ENCODE measurements at regions not wholly inside any gene's neighbourhood (a gene's known extent, or its start where the extent isn't known, plus 50 kb on each side); places are given as distances from the start of the nearest gene placed in this dataset.
"Not testable (repeated sequence)": the region's sequence is repeated elsewhere in the genome, so short reads cannot be mapped to it uniquely, and the experiment has no call there.

DNA sequence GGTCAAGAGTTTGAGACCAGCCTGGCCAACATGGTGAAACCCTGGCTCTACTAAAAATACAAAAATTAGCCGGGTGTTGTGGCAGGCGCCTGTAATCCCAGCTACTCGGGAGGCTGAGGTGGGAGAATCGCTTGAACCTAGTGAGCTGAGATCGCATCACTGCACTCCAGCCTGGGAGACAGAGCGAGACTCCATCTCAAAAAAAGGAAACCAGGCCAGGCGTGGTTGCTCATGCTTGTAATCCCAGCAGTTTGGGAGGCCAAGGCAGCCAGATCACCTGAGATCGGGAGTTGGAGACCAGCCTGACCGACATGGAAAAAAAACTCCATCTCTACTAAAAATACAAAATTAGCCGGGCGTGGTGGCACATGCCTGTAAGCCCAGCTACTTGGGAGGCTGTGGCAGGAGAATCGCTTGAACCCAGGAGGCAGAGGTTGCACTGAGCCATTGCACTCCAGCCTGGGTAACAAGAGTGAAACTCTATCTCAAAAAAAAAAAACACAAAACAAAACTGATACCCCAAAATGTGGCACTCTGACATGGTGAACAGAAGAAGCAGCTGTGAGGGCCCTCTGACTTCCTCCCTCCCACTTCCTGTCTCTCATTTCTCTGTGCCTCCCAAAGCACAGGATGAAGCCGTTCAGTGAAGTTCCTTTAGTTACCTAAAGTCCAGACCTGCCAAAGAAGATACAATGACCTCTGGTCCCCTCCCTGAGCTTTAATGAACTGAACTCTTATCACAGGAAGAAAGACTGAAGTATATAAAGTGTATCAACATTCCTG lies 93.2 kb upstream of the GRIN2A start:
- DNase-seq: not testable (repeated sequence)

DNA sequence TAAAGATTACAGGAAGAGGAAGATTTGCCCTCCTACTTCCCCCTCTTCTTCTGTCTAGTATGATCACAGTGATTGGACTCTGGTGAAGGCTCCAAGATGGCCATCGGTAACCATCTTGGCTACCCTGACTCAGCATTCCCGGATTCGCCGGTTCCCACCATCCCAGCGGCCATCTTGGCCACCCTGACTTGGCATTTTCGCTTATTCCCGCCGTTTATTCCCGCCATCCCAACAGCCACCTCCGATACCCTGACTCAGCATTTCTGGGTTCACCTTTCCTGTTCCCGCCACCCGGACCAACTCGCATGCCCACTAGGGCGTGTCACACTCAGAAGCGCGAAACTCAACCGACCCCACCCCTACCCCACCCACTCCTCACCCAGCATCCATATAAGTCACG lies 95.4 kb upstream of the GRIN2A start:
- DNase-seq: no peak

DNA sequence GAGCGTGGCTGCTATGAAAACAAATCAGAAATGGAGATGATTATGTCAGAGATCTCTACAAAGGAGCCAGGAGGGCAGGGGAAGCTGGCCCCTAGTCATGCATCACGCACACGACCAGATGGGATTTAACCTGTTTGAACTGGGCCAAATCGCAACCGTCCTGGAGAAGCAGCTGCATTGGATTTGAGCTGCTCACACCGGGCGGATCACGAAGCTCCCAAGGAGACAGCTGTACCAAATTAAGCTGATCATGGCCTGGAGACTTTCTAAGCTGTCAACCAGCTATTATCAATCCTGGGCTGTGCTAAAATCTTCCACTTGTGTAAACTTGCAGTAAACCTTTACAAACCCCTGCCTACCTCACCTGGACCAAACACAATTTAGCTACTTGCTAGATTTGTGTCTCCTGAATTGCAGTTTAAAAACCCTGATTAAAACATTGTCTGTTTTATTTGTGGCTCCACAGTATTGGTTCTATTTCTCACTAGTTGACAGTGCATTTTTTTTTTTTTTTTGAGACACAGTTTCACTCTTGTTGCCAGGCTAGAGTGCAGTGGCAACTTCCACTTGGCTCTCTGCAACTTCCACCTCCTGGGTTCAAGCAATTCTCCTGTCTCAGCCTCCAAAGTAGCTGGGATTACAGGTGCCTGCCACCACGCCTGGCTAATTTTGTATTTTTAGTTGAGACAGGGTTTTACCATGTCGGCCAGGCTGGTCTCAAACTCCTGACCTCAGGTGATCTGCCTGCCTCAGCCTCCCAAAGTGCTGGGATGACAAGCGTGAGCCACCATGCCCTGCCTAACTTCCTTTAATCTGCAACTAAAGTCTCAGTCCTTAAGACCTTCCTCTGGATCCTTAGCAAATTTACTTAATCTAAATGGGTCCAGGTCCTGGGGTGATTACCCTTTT lies 98.3 kb upstream of the GRIN2A start:
- DNase-seq: no peak

DNA sequence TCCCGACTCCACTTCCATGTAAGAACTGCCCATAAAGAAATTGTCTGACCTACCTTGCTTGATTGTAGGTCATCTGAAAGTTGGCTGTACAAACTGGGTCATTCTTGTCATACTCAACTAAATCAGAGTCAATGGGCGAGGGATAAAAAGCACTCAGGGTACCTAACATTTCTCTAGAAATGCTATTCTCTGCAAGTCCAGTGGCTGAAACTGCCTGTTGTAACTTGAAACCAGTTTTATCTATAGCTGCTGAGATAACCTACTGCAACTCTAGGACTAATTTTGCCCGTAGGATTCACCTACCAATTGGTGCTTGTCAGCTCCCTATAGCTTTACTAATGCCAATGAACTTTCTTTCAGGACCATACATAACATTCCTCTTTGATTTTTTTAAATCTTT lies 100.1 kb upstream of the GRIN2A start:
- DNase-seq: no peak

DNA sequence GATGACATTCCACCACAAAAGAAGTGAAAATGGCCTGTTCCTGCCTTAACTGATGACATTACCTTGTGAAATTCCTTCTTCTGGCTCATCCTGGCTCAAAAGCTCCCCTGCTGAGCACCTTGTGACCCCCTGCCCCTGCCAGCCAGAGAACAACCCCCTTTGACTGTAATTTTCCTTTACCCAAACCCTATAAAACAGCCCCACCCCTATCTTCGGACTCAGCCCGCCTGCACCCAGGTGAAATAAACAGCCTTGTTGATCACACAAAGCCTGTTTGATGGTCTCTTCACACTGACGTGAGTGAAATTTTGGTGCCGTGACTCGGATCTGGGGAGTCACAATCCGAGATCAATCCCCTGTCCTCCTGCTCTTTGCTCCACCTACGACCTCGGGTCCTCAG lies 101.0 kb upstream of the GRIN2A start:
- not testable (repeated sequence) for DNase-seq

DNA sequence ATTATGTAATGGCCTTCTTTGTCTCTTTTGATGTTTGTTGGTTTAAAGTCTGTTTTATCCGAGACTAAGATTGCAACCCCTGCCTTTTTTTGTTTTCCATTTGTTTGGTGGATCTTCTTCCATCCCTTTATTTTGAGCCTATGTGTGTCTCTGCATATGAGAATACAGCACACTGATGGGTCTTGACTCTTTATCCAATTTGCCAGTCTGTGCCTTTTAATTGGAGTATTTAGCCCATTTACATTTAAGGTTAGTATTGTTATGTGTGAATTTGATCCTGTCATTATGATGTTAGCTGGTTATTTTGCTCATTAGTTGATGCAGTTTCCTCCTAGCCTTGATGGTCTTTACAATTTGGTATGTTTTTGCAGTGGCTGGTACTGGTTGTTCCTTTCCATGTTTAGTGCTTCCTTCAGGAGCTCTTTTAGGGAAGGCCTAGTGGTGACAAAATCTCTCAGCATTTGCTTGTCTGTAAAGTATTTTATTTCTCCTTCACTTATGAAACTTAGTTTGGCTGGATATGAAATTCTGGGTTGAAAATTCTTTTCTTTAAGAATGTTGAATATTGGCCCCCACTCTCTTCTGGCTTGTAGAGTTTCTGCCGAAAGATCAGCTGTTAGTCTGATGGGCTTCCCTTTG lies 95.3 kb upstream of the ATF7IP2 start:
- not testable (repeated sequence) for DNase-seq

DNA sequence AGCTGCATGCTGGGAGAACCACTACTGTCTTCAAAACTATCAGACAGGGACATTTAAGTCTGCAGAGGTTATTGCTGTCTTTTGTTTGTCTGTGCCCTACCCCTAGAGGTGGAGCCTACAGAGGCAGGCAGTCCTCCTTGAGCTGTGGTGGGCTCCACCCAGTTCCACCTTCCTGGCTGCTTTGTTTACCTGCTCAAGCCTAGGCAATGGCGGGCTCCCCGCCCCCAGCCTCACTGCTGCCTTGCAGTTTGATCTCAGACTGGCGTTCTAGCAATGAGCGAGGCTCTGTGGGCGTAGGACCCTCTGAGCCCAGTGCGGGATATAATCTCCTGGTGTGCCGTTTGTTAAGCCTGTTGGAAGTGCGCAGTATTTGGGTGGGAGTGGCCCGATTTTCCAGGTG lies 93.7 kb upstream of the ATF7IP2 start:
- not testable (repeated sequence) for DNase-seq

DNA sequence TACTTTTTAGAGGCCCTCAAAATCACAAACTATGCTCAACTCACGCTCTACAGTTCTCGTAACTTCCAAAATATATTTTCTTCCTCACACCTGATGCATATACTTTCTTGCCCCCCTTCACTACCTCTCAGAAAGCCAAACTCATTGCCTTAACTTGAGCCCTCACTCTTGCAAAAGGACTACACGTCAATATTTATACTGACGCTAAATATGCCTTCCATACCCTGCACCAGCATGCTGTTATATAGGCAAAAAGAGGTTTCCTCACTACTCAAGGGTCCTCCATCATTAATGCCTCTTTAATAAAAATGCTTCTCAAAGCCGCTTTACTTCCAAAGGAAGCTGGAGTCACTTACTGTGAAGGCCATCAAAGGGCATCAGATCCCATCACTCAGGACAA lies 92.9 kb upstream of the ATF7IP2 start:
- not testable (repeated sequence) for DNase-seq

DNA sequence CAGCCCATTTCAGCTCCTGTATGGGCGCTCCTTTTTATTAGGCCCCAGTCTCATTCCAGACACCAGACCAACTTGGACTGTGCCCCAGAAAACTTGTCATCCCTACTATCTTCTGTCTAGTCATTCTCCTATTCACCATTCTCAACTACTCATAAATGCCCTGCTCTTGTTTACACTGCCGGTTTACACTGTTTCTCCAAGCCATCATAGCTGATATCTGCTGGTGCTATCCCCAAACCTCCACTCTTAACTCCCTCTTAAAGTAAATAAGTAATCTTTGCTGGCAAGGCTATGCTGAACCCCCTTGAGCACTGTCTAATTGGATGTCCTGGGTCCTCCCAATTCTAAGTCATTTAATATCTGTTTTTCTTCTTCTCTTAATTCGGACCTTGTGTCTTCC lies 91.7 kb upstream of the ATF7IP2 start:
- DNase-seq: not testable (repeated sequence)

DNA sequence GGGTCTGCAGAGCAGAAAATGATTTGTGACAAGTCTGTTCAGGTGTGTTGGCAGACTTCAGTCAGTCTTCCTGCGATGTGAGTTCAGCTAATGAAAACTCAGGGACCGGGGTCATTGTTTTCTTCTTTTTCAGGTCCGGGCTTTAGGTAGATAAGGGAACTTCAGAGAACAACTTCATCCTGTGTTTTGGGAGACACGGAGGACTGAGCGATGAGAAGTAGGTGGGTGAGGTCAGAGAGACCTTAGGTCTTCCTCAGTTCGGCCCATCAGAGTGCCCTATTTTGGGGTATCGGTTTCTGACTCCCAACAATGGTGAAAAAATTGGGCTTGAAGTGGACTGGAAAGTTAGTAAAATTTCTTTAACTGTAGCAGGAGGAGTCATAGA lies 88.9 kb upstream of the ATF7IP2 start:
- no peak for DNase-seq

DNA sequence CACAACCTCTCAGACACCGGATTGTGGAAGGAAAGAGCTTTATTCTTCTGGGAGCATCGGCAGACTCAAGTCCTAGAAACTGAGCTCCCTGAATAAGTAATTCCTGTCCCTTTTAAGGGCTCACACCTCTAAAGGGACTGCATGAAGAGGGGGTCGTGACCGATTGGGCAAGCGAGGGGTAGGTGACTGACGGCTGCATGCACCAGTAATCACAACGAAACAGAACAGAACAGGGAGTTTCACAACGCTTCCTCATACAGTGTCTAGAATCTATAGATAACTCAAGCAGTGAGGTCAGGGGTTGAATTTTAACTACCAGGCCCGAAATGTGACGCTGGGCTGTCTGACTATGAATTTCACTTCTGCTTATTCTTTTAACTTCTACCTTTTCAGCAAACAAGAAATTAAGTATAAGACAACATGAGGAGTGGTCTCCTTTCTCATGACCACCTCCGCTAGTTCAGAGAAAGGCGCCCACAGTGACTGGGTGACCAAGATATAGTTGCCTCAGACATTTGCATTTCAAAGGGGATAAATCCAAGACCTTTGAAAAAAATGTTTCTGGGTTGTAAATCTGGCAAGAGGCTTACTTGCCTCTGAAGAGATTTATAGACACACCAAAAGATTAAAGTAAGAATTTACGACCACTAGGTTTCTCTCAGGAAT lies 88.4 kb upstream of the ATF7IP2 start:
- DNase-seq: no peak

DNA sequence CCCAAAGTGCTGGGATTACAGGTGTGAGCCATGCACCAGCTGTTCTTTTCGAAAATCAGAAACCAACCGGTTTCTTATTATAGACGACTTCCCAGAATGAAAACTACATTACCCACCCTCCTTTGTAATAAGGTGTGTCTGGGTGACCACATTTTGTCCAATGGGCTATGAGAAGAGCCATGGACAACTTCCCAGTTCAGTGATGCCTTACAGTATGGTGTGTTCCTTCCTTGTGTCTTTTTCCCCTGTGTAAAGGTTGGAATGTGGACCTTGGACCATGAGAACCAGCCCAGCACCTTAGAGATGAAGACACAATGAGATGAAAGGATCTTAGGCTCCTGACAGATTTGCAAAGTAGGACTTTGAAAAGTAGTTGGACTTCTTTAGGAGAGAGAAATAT lies 85.0 kb upstream of the ATF7IP2 start:
- no peak for DNase-seq

DNA sequence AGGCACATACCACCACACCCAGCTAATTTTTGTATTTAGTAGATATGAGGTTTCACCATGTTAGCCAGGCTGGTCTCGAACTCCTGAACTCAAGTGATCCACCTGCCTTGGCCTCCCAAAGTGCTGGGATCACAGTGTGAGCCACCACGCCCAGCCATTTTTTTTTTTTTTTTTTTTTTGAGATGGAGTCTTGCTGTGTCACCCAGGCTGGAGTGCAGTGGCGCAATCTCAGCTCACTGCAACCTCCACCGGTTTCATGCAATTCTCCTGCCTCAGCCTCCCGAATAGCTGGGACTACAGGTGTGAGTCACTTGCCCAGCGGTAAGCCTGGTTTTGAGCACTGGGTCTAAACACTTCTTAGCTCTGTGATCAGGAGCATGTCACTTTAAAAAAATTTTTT lies 84.3 kb upstream of the ATF7IP2 start:
- DNase-seq: not testable (repeated sequence)

DNA sequence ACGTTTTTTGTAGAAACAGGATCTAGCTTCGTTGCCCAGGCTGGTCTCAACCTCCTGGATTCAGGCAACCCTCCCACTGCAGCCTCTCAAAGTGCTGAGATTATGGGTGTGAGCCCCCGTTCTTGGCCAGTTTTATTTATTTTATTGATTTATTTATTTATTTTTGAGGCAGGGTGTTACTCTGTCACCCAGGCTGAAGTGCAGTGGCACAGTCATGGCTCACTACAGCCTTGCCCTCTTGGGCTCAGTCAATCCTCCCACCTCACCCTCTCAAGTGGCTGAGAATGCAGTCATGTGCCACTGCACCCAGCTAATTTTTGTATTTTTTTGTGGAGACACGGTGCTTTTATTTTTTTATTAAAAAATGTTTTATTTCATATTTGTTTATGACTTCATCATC lies 79.9 kb upstream of the ATF7IP2 start:
- no peak for DNase-seq

DNA sequence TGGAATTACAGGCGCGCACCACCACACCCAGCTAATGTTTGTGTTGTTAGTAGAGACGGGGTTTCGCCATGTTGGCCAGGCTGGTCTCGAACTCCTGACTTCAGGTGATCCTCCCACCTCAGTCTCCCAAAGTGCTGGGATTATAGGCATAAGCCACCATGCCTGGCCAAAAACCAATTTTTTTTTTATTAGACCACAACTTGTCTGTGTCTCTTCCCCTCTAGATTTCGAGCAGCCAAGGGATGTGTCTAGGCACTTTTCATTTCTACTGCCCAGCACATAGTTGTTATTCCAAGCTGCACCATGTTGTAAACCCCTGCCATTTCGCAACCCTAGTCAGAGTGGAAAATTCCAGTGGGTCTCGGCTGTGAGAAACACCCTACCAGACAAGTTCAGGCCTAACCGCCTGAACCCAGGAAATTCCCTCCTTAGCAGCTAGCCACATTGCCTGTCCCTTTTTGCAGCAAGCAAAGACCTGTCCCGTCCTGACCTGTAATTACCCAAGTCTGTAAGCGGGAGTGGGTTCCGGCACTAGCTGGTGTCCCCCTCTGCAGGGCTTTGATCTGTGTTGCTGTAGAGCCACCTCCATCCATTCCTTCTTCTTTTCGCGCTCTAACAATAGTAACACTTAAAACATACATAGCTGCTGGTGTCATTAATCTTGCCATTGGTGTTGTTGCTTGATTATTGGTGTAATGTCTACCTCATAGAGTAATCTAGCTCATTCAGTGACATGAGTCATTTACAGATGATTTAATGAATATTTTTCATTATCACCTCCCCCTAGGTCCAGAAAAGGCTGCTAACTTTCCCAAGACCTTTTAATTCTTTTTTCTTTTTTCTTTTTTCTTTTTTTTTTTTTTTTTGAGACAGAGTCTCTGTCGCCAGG lies 77.3 kb upstream of the ATF7IP2 start:
- no peak for DNase-seq

DNA sequence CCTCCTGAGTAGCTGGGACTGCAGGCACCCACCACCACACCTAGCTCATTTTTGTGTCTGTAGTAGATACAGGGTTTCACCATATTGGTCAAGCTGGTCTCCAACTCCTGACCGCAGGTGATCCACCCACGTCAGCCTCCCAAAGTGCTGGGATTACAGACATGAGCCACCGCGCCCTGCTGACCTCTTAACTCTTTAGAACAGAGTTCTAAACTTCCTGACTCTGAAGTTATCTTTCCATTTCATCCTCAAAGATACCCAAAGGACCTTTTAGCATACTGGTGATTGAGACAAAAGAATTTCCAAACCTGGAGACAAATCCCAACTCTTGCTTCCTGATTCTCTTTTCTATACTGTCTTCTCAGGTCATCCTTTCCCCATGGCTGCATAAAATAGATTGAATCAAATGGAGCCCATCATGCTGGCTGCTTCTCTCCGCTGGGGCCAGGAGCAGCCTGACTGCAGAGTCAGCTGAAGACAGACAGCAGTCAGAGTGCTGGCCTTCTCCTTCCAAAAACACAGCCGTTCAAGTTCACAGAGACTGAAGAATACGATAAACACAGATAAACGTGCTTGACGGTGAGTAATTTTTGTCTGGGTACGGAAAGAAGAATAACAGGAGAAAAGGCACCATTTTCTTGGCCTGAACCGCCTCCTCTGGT lies 76.5 kb upstream of the ATF7IP2 start:
- no peak for DNase-seq

DNA sequence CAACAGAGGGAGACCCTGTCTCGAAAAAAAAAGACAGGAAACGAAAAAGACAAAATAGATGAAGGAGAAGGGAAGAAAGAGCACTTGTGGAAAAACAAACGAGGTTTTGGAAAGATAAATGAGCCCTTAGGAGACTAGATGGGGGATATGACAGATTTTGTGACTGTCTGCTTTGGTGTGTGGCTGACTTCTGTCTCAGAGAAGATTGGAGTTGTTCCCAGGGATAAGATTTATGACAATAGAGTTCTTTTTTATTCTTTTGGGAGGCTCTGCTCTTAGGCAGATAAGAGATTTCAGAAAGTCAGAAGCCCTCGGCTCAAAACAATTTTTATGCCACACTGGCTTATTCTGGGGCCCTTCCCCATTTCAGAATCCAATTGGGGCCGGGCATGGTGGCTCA lies 73.9 kb upstream of the ATF7IP2 start:
- DNase-seq: no peak

DNA sequence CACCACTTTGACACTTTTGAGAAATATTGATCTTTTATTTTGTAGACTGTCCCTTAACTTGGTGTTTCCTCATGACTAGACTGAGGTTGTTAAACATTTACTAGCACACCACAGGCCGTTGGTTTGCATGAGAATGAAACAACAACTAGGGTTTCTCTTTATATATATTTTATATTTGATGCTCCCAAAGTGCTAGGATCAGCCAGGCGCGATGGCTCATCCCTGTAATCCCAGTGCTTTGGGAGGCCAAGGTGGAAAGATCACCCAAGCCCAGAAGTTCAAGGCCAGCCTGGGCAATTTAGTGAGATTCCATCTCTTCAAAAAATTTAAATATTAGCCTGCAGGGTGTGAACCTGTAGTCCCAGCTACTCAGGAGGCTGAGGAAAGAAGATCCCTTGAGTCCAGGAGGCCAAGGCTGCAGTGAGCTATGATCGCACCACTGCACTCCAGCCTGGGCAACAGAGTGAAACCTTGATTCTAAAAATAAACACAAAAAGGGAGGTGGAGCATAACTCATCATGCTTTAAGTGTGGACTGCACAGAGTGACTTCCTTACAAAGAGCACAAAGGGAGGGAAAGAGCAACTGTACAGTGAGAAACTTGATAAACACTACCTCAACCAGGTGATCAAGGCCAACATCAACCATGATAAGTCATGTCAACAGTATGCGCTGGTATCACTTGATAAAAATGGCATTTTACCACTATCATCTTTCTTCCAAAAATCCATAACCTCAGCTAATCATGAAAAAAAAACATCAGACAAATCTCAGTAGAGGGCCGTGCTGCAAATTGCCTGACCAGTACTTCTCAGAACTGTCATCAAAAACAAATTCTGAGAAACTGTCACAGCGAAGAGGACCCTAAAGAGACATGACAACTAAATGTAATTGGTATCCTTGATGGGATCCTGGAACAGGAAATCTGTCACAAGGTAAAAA lies 72.8 kb upstream of the ATF7IP2 start:
- DNase-seq: no peak

DNA sequence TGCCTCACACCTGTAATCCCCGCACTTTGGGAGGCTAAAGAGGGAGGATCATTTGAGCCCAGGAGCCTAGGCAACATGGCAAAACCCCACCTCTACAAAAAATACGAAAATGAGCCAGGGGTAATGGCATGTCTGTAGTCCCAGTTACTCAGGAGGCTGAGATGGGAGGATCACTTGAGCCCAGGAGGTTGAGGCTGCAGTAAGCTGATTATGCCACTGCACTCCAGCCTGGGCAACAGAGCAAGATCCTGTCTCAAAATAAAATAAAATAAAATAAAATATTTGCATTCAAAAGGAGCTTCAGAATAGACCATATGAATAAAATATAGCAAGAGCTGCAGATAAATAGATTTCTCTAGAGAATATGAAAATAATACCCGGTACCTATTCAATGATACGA lies 71.5 kb upstream of the ATF7IP2 start:
- DNase-seq: no peak

DNA sequence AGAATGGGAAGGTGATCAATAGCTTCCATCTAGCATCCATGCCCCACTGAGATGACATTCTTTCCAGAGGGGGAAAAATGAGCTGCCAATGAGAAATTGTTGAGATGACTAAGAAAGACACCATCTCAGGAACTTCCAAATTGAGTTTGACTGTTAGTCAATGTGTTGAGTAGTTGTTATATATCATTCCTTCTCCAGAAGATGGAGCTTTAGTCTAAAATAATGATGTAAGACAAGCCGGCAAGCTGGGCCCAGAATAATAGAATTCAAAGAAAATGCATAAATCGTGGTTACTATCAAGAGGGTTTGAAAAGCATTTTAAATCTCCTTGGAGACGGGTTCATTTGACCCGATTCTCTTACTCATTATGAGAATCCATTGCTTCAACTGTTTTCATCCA lies 71.0 kb upstream of the ATF7IP2 start:
- DNase-seq: no peak

Measured in activated CD4-positive, CD25-positive, alpha-beta regulatory T cell (primary cell).